Colonic mucosa (tissue), 4 donors: ENCODE measurements at regions not wholly inside any gene's neighbourhood (a gene's known extent, or its start where the extent isn't known, plus 50 kb on each side); places are given as distances from the start of the nearest gene placed in this dataset.

ENCODE experiments used
- DNase-seq: peaks from one replicate; pipeline ENCODE4 v3.0.0-alpha.2; 2020
- H3K27ac ChIP-seq: fragments of 200-600 bp; one replicate; pipeline ENCODE4 v1.8.0; 2021
- H3K27me3 ChIP-seq: fragments of 200-600 bp; one replicate; pipeline ENCODE4 v1.8.0; 2021
- H3K36me3 ChIP-seq: fragments of 200-600 bp; one replicate; pipeline ENCODE4 v1.8.0; 2021
- H3K4me1 ChIP-seq: fragments of 200-600 bp; one replicate; pipeline ENCODE4 v1.8.0; 2021; ENCODE audit warnings: mild to moderate bottlenecking
- H3K4me3 ChIP-seq: fragments of 200-600 bp; one replicate; pipeline ENCODE4 v1.8.0; 2021
- H3K9ac ChIP-seq, 2 donors: one replicate each; pipeline ENCODE4 v1.7.0; 2013; ENCODE audit warnings: control low read depth in 2 of 2, low read depth in 2 of 2, low read length in 2 of 2
- H3K9me3 ChIP-seq: fragments of 200-600 bp; one replicate; pipeline ENCODE4 v1.8.0; 2021
- intact Hi-C: fragments of 100-400 bp; cut with DNase I; formaldehyde crosslinking; loops from one replicate; pipeline ENCODE4 v1.14.1; 2022
- TF ChIP-seq, protein P1 (sequence below): fragments of 200-600 bp; IDR thresholded peaks from one replicate; pipeline ENCODE4 v1.8.0; 2022; ENCODE audit warnings: antibody characterized with exemption, mild to moderate bottlenecking
- donor health status: healthy.
- donor health status: DM: no; HTN: no; CAD: no.
- donor health status: DM: no; HTN: no; CAD: no.

DNA sequence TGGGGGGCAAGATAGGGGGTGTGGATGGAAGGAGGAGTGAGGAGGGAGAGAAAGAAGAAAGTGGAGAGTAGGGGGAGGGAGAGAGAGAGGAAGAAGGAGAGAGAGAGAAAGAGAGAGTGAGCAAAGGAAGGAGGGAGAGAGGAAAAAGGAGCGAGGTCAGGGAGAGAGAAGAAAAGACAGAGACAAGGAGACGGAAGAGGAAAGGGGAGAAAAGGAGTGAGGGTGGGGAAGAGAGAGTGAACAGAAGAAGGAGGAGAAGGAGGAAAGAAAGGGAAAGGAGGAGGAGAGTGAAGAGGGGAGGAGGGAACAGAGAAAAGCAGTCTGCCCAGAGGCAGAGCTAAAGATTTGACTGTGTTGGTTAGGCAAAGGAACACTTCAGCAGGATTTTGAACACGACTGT is 181.6 kb downstream of the MID1IP1 start:
- TF ChIP-seq, protein P1, sequence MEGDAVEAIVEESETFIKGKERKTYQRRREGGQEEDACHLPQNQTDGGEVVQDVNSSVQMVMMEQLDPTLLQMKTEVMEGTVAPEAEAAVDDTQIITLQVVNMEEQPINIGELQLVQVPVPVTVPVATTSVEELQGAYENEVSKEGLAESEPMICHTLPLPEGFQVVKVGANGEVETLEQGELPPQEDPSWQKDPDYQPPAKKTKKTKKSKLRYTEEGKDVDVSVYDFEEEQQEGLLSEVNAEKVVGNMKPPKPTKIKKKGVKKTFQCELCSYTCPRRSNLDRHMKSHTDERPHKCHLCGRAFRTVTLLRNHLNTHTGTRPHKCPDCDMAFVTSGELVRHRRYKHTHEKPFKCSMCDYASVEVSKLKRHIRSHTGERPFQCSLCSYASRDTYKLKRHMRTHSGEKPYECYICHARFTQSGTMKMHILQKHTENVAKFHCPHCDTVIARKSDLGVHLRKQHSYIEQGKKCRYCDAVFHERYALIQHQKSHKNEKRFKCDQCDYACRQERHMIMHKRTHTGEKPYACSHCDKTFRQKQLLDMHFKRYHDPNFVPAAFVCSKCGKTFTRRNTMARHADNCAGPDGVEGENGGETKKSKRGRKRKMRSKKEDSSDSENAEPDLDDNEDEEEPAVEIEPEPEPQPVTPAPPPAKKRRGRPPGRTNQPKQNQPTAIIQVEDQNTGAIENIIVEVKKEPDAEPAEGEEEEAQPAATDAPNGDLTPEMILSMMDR, result no peak
- no peaks in the 10 kb centered on the region for H3K4me1 ChIP-seq
- H3K4me3 ChIP-seq, result no peak overlapping the region
- H3K9ac ChIP-seq, result no peak overlapping the region
- no peak for DNase-seq
- H3K27ac ChIP-seq, result no peak overlapping the region
- H3K27me3 ChIP-seq, result no peaks in the 10 kb centered on the region
- H3K9me3 ChIP-seq, result no peaks in the 10 kb centered on the region
- no peaks in the 10 kb centered on the region for H3K36me3 ChIP-seq
- intact Hi-C loops, result no loop called here

DNA sequence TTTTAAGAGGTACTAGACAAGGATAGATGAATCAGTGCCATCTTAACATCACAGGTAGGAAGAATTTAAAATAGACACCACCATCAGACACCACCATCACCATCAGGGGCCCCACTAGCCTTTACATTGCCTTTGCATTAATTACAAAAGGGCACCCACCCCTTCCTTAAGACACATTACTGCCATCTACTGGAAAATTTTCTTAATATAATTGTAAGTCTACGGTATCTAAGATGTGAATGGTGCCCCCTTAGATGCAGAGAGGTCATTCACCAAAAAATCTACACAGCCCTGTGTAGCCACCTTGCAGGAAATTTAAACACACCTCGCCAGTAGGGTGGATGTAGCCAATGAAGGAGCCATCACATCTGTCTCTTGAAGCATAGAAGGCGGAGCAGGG is 184.1 kb downstream of the MID1IP1 start:
- TF ChIP-seq, protein P1, result no peak
- Histone ChIP-seq H3K36me3 (no peaks in the 10 kb centered on the region), H3K9ac (no peak overlapping the region), H3K4me3 (no peak overlapping the region), H3K27me3 (no peaks in the 10 kb centered on the region), H3K4me1 (no peaks in the 10 kb centered on the region), H3K9me3 (no peaks in the 10 kb centered on the region), H3K27ac (no peak overlapping the region)
- DNase-seq, result no peak
- intact Hi-C loops, result no loop called here

- intact Hi-C loops, result no loop called here
- H3K27ac ChIP-seq, result no peak overlapping the region
- H3K27me3 ChIP-seq, result no peaks in the 10 kb centered on the region
- DNase-seq, result no peak
- H3K4me1 ChIP-seq, result no peaks in the 10 kb centered on the region
- no peak overlapping the region for H3K9ac ChIP-seq
- H3K9me3 ChIP-seq, result no peaks in the 10 kb centered on the region
- TF ChIP-seq, protein P1, result no peak
- no peaks in the 10 kb centered on the region for H3K36me3 ChIP-seq
- no peak overlapping the region for H3K4me3 ChIP-seq
Observed at GRCh38 chrX:38985945-38986344, 184.7 kb downstream of the MID1IP1 start.

DNA sequence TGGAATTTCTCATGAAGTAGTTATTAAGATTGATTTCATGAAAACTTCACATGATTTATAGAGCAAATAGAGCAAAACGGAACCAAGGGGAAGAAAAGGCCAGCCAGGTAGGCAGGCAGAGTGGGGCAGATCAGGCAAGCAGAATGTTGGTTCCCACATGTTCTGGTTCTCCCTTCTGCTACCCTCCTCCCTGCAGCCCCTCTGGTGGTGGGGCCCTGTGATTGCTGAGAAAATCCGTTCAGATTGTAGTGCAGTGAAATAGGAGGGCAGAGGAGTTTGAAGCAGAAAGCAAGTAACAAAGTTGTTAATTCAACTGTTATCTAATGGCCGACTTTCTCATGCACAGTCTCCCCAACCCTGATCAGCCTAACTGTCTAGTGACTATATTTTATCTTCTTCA is 185.3 kb downstream of the MID1IP1 start:
- H3K9ac ChIP-seq, result no peak overlapping the region
- TF ChIP-seq, protein P1, result no peak
- intact Hi-C loops, result no loop called here
- no peaks in the 10 kb centered on the region for H3K36me3 ChIP-seq
- H3K27ac ChIP-seq, result no peak overlapping the region
- DNase-seq, result no peak
- H3K4me3 ChIP-seq, result no peak overlapping the region
- no peaks in the 10 kb centered on the region for H3K27me3 ChIP-seq
- no peaks in the 10 kb centered on the region for H3K9me3 ChIP-seq
- H3K4me1 ChIP-seq, result no peaks in the 10 kb centered on the region

DNA sequence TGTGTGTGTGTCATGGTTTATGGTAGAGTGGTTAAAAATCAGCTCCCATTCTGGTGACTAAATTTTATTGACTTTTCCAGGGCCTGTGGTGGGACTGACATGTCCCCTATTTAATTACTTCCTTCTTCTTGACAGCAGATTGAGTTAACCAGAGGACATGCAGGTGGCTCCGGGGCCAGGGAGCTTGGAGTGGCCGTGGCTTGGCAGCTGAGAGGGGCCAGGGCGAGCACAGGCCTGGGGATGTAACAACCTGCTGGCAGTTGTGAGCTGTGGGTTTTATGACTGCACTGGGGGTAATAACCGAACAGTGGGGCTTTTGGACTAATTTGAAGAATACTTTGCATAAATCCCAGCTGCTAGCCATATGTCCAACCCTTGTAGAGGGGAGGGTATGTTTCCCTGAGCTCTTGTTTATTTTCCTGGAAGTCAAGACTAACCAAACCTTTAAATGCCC is 186.0 kb downstream of the MID1IP1 start:
- no peaks in the 10 kb centered on the region for H3K36me3 ChIP-seq
- H3K9me3 ChIP-seq, result no peaks in the 10 kb centered on the region
- H3K27me3 ChIP-seq, result no peaks in the 10 kb centered on the region
- intact Hi-C loops, result no loop called here
- no peak overlapping the region for H3K9ac ChIP-seq
- DNase-seq, result peak; percentile 32
- TF ChIP-seq, protein P1, result no peak
- no peak overlapping the region for H3K4me3 ChIP-seq
- peak overlapping the region; percentile 28 for H3K27ac ChIP-seq
- H3K4me1 ChIP-seq, result no peaks in the 10 kb centered on the region

- H3K9ac ChIP-seq, result no peak overlapping the region
- no peaks in the 10 kb centered on the region for H3K4me1 ChIP-seq
- DNase-seq, result no peak
- H3K4me3 ChIP-seq, result no peak overlapping the region
- no peaks in the 10 kb centered on the region for H3K27me3 ChIP-seq
- intact Hi-C loops, result no loop called here
- H3K9me3 ChIP-seq, result no peaks in the 10 kb centered on the region
- TF ChIP-seq, protein P1, result no peak
- no peak overlapping the region for H3K27ac ChIP-seq
- no peaks in the 10 kb centered on the region for H3K36me3 ChIP-seq
Observed at GRCh38 chrX:38988301-38988700, 187.0 kb downstream of the MID1IP1 start.
